Activated T-cell treated with anti-CD3 and anti-CD28 coated beads, Interleukin-2, amount 50 U/mL, for 4 hours (primary cell): ENCODE measurements at regions not wholly inside any gene's neighbourhood (a gene's known extent, or its start where the extent isn't known, plus 50 kb on each side); places are given as distances from the start of the nearest gene placed in this dataset.

Experiments used
- ATAC-seq, 2 donors: fragments of 200-7000 bp; cut with Tn5 transposase; one replicate each; pipeline ENCODE4 v1.10.0; 2021
- DNase-seq: peaks from one replicate; pipeline ENCODE4 v3.0.0-alpha.2; 2020
- H3K27me3 Mint-ChIP-seq: one replicate; pipeline ENCODE4 v1.8.0; 2021; ENCODE audit warnings: low read depth, mixed read lengths
- H3K36me3 Mint-ChIP-seq: one replicate; pipeline ENCODE4 v1.8.0; 2022; ENCODE audit warnings: mixed read lengths; ENCODE audit not compliant: insufficient read depth
- H3K4me1 Mint-ChIP-seq: one replicate; pipeline ENCODE4 v1.8.0; 2021; ENCODE audit warnings: low read depth, mixed read lengths
- H3K4me3 Mint-ChIP-seq: one replicate; pipeline ENCODE4 v1.8.0; 2021; ENCODE audit warnings: mild to moderate bottlenecking, moderate library complexity, mixed read lengths
- H3K9me3 Mint-ChIP-seq: one replicate; pipeline ENCODE4 v1.8.0; 2021; ENCODE audit warnings: mixed read lengths

DNA sequence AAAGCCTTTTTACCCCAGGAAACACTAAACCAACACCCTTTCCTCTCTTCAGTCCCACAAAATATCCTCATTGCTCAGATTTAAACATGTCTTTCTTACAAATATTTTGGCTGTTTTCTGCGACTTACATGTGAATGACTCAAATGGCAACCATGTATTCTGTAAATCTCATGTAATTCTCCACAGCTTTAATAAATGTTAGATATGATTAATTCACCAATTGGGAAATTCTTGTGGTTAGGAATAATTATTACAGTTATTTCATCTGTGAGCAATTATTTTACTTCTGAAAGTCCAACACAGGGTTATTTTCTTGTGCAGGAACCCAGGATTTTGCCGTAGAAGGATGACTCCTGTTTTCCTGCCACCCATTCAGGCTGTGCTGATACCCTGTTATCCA lies 431.5 kb downstream of the LMO4 start:
- no peaks in the 10 kb centered on the region for H3K4me1 Mint-ChIP-seq
- no peaks in the 10 kb centered on the region for H3K36me3 Mint-ChIP-seq
- no peaks in the 10 kb centered on the region for H3K27me3 Mint-ChIP-seq
- DNase-seq (no peak), ATAC-seq (no peak)
- no peak overlapping the region for H3K4me3 Mint-ChIP-seq
- H3K9me3 Mint-ChIP-seq = no peaks in the 10 kb centered on the region

DNA sequence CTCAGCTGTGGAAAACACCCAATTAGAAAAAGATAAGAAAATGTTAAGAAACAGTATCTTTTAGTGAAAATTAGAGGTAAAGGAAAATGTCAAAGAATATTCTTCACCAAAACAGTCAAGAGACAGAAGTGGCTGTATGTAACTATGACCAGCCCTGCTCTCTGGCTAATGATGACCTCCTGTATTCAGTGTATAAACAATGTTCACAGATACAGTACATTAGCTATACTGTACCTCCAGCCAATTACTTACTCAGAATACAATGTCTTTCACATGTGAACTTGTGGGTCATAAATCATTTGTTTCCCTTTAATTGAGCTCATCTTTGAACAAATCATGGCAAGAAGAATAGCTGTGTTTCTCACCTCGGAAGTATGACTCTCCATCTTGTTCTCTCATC lies 432.0 kb downstream of the LMO4 start:
- no peaks in the 10 kb centered on the region for H3K4me1 Mint-ChIP-seq
- DNase-seq = no peak
- no peaks in the 10 kb centered on the region for H3K9me3 Mint-ChIP-seq
- no peaks in the 10 kb centered on the region for H3K36me3 Mint-ChIP-seq
- ATAC-seq = no peak
- H3K27me3 Mint-ChIP-seq = no peaks in the 10 kb centered on the region
- no peak overlapping the region for H3K4me3 Mint-ChIP-seq

DNA sequence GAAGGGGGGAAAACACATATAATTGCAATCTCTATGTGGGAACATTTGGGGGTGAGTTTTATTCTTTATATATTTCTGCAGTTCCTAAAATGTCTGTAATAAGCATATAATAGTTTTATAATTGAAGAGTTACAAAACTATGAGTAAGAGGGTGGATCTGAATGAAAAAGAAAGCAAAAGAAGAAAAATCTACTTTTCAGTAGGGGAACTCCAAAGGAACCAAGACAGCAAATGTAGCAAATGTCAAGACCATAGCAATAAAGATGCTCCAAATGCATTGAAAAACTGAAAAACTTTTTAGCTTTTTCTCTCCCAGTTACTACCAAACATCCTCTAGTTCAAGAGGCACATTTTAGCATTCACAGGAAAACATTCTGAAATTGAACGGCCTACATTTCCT lies 434.8 kb downstream of the LMO4 start:
- Mint-ChIP-seq H3K4me1 (no peaks in the 10 kb centered on the region), H3K9me3 (no peaks in the 10 kb centered on the region), H3K36me3 (no peaks in the 10 kb centered on the region), H3K4me3 (no peak overlapping the region), H3K27me3 (peaks cover 3% of the 10 kb centered on the region)
- ATAC-seq = no peak
- no peak for DNase-seq

DNA sequence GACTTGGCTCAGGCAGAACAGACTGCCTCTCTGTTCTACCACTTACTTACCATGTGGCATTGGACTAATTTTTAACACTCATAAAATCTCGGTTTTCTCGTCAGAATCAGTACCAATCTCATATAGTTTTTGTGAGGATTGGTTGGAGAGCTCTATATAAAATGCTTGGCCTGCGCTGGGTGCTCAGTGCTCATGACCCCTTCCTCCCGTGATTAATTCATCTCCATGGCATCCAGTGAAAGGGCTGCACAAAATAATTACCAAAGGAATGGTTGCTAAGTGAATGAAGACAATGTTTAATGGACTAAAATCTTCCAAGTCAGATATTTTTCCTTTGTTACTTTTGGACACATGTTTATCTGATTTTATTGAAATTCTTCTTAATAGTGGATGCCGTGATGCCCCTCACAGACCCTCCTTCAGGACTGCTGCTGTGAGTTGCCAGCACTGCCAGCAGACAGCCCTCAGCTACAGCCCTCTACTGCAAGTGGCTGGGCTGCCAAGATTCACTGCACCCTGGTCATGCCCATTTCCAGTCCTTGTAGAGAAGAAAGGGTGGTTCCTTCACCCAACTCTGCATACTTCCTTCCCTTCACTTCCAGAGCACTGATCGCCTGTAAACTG lies 436.5 kb downstream of the LMO4 start:
- H3K4me1 Mint-ChIP-seq = no peaks in the 10 kb centered on the region
- no peak for DNase-seq
- no peak for ATAC-seq
- H3K27me3 Mint-ChIP-seq = peaks cover 3% of the 10 kb centered on the region
- H3K4me3 Mint-ChIP-seq = no peak overlapping the region
- no peaks in the 10 kb centered on the region for H3K36me3 Mint-ChIP-seq
- H3K9me3 Mint-ChIP-seq = no peaks in the 10 kb centered on the region

DNA sequence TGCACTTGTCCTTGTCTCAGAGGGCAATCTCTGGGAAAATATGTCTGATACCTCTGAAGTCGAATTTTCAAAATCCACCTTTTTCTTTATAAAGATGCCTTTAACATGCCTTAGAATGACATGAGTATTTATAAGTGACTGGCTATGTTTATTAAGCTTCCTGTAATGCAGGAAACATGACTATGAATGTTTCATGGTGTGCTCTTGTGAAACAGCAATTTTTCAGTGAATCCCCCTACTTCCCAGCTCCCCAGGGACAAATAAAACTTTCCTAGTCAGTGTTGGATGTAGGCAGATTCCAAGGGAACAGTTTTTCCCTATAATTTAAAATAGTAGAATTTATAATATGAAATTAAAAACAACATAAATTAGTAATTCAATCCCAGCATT lies 437.0 kb downstream of the LMO4 start:
- Mint-ChIP-seq H3K4me1 (no peaks in the 10 kb centered on the region), H3K9me3 (no peaks in the 10 kb centered on the region), H3K4me3 (no peak overlapping the region), H3K27me3 (peaks cover 3% of the 10 kb centered on the region), H3K36me3 (no peaks in the 10 kb centered on the region)
- no peak for ATAC-seq
- no peak for DNase-seq

DNA sequence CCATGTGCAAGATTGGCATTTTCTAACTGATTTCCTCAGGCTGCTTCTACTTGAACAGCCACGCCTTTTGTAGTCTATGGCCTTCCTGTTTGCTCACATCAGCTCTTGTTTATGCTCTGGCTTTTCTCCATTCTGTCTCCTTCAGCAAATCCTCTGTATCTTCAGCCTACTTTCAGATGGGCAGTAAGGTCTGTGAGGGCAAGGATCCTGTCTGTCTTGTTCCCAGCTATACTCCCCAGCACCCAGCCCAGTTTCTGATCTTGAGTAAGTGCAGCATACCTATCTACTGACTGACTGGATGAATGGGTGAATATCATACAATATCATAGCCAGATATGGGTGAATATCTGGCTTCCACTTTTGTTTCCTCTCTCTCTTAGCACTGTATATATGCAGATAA lies 438.1 kb downstream of the LMO4 start:
- ATAC-seq (no peak), DNase-seq (no peak)
- peaks cover 3% of the 10 kb centered on the region for H3K27me3 Mint-ChIP-seq
- H3K36me3 Mint-ChIP-seq = no peaks in the 10 kb centered on the region
- H3K4me3 Mint-ChIP-seq = no peak overlapping the region
- H3K9me3 Mint-ChIP-seq = no peaks in the 10 kb centered on the region
- no peaks in the 10 kb centered on the region for H3K4me1 Mint-ChIP-seq

DNA sequence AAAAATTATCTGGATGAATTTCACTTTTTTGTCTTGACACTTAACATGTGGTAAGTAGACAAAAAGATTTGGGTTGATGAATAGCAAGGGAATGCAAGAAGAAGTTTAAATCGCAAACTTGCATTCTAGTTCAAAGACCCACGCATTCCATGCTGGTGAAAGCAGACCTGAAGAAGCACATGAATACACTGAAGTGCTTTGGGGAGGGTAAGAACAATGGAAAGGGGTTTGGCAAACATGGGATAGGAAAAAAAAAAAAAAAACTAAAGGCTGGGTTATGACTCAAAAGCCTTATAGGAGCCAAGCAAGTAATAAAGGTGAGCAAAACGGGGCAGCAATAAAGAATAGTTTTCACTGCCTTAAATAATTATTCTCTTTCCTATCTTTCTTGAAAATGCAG lies 450.2 kb downstream of the LMO4 start:
- Mint-ChIP-seq H3K4me1 (no peaks in the 10 kb centered on the region), H3K27me3 (peaks cover 4% of the 10 kb centered on the region), H3K36me3 (no peaks in the 10 kb centered on the region), H3K4me3 (no peak overlapping the region), H3K9me3 (no peaks in the 10 kb centered on the region)
- ATAC-seq (no peak), DNase-seq (no peak)

DNA sequence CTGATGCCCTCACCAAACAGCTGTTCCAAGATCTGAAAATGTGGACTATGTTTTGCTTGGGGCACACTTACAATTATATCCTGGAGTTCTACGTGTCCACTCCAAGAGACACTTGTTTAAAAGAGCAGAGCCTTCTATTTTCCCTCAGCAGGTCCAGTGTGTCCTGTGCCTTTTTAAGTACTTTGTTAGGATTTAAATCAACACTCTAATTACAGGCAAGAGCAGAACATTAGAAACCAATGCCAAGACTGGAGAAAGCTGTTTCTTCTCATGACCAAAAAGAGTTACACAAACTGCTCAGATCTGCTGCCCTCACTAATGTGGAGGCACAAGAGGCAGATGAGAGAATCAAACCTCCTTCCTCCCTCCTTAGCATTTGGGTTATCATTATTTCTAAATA lies 452.9 kb downstream of the LMO4 start:
- no peak for ATAC-seq
- Mint-ChIP-seq H3K36me3 (no peaks in the 10 kb centered on the region), H3K9me3 (no peaks in the 10 kb centered on the region), H3K4me1 (no peaks in the 10 kb centered on the region), H3K27me3 (no peaks in the 10 kb centered on the region), H3K4me3 (no peak overlapping the region)
- no peak for DNase-seq

DNA sequence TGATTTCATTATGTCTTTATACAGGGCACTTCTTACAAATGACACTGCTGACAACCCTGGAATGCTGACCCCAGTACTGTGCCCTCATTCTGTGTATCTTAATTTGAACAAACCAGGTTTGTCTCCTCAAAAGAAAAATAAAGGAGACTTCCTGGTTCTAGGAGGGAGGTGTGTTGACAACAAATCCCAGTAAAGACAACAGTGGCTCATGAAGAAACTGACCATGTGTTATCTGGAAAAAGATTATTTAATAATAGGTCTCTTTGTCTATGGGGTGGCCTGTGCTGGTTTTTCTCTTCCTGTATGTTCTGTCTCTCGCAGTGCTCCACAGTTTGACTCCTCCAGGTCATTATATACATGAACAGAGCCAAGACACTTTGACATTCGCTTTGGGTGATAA lies 454.6 kb downstream of the LMO4 start:
- DNase-seq (no peak), ATAC-seq (no peak)
- Mint-ChIP-seq H3K27me3 (no peaks in the 10 kb centered on the region), H3K4me3 (no peak overlapping the region), H3K9me3 (no peaks in the 10 kb centered on the region), H3K36me3 (no peaks in the 10 kb centered on the region), H3K4me1 (no peaks in the 10 kb centered on the region)

DNA sequence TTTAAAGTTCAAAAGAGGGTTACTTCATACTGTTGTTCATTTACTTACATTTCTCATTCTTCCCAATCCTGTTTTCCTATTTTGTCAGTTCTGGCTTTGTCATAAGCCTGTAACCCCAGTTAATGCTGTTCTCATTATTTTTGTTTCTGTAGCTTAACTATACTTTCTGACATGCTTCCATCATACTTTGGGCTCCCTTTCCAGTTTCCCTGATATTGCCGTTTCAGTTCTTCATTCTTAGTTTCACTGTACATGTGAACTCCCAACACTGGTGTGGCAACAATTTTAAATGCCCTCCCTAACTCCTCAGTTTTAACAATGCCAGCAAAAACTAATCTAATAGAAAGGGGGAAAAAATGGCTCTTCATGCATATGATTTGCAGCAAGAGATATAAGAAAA lies 456.7 kb downstream of the LMO4 start:
- Mint-ChIP-seq H3K36me3 (no peaks in the 10 kb centered on the region), H3K9me3 (no peaks in the 10 kb centered on the region), H3K4me3 (no peak overlapping the region), H3K4me1 (no peaks in the 10 kb centered on the region), H3K27me3 (no peaks in the 10 kb centered on the region)
- no peak for ATAC-seq
- DNase-seq = no peak

DNA sequence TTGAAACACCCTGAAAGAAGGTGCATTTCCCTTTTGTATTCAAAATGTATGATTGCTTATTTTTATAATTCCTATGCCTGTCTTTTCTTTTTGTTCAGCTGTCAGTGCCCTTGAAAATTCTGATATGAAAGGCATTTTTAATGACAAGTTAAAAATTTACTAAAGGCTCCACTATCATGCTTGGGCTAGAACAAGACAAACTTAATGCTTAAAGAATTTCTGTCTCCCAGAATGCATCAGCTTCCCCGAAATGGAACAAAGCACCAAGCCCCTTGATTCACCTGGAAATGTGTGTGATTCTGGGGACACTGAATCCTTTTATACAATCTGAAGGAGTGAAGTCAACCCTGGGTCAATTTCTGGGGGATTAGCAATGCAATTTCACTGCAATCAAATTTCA lies 457.5 kb downstream of the LMO4 start:
- Mint-ChIP-seq H3K4me1 (no peaks in the 10 kb centered on the region), H3K27me3 (no peaks in the 10 kb centered on the region), H3K36me3 (no peaks in the 10 kb centered on the region), H3K4me3 (no peak overlapping the region), H3K9me3 (no peaks in the 10 kb centered on the region)
- ATAC-seq = no peak
- DNase-seq = no peak

DNA sequence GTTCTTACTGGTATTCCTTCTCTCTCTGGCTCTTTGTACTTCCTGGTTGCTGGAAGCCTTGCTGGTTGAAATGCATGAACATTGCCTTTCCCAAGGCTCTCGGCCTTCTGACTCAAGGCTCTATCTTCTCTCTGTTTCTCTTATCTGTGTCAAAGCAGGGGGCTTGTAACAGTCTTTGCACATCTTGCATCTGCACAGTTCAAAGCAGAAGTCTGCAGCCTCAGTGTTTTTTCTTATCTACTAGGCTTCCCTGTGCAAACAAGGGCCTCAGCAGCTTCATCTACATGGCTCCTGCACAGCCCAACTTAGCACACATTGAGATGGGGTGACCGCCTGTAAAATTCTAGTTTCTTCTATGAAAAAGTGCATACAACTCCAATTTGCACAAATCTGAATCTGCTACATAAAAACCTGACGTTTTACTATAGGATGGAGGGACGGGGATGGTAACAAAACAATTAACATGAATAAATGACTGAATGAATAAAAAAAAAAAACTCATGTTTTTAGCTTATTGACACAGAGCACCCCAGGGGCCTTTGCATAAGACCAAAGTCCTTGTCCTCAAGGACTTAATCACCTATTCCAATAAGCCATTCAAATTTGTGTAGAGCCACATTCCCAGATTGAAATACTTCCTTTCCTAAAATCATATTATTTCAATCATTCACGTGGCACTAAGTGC lies 458.3 kb downstream of the LMO4 start:
- Mint-ChIP-seq H3K4me3 (no peak overlapping the region), H3K9me3 (no peaks in the 10 kb centered on the region), H3K27me3 (no peaks in the 10 kb centered on the region), H3K36me3 (no peaks in the 10 kb centered on the region), H3K4me1 (no peaks in the 10 kb centered on the region)
- ATAC-seq = no peak
- no peak for DNase-seq

DNA sequence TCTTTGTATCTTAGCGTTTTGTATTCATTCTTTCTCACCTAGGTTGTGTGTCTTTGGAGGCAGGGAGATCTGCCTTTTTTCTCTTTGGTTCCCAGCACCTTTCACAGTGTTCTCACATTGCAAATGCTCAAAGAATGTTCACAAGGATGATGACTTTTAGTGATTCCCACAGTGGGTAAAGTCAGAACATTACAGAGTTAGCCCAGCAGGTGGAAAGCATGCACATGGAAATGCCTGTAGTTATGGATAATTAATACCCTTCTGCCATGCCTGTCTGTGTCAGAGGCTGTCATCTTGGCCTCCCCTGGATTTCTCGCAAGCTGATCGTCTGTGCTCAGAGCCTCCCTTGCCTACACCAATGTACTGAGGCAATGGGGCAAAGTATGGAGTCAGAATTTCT lies 458.9 kb downstream of the LMO4 start:
- no peaks in the 10 kb centered on the region for H3K4me1 Mint-ChIP-seq
- ATAC-seq (no peak), DNase-seq (no peak)
- no peak overlapping the region for H3K4me3 Mint-ChIP-seq
- H3K27me3 Mint-ChIP-seq = no peaks in the 10 kb centered on the region
- no peaks in the 10 kb centered on the region for H3K36me3 Mint-ChIP-seq
- no peaks in the 10 kb centered on the region for H3K9me3 Mint-ChIP-seq

DNA sequence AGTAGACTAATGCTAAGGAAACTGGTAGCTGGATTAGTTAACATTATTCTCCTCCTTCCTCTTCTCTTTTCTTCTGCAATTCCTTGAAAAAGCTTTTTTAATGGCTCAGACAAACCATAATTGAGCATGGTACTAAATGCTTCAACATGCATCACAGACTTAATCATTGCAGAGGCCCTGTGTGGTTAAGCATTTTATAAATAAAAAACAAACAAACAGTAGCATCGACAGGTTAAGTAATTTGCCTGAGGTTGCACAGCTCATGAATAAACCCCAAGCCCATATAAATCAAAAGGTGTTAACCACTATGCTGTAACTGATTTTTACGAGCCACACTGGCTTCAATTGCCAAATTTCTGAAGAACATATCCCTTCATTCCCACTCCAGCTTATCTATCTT lies 462.1 kb downstream of the LMO4 start:
- H3K36me3 Mint-ChIP-seq = no peaks in the 10 kb centered on the region
- H3K4me3 Mint-ChIP-seq = no peak overlapping the region
- H3K27me3 Mint-ChIP-seq = no peaks in the 10 kb centered on the region
- DNase-seq = no peak
- H3K9me3 Mint-ChIP-seq = no peaks in the 10 kb centered on the region
- no peaks in the 10 kb centered on the region for H3K4me1 Mint-ChIP-seq
- no peak for ATAC-seq

DNA sequence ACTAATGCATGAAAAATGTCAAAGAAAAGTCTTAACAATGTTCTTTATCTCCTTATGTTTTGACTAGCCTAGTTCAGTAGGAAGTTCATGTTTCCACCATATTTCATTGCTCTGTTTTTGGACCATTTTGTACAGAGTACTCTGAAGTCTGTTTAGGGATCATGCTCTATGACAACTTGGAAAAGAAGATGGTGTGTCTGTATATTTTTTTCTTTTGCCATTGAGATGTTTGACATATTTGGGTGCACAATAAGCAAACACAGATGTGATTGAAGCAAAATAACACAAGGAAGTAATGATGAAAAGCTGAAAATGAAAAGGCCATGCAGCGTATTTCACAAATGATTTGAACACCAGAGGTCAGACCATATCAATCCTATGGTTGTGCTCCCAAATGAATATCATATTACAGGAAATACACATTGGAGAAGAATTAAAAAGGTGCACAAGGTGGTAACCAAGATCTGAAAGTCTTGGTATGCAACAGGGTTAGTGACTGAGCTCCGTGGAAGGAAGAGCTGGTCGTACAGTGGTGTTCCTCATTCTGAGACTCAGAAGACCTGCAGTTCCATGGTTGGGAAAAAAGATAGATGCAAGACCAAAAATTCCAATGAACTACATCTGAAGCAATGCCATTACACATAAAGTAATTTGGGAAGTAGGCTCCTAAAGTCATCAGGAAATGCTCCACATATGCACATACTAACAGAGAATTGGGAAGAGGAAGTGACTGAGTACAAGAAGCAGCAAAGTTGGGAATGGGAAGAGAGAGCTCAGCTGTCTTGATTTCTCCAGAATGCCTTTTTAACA lies 463.5 kb downstream of the LMO4 start:
- ATAC-seq (no peak), DNase-seq (no peak)
- H3K4me3 Mint-ChIP-seq = no peak overlapping the region
- H3K36me3 Mint-ChIP-seq = no peaks in the 10 kb centered on the region
- no peaks in the 10 kb centered on the region for H3K9me3 Mint-ChIP-seq
- H3K4me1 Mint-ChIP-seq = no peaks in the 10 kb centered on the region
- no peaks in the 10 kb centered on the region for H3K27me3 Mint-ChIP-seq
